Panc1 (cell line): ENCODE measurements at regions not wholly inside any gene's neighbourhood (a gene's known extent, or its start where the extent isn't known, plus 50 kb on each side); places are given as distances from the start of the nearest gene placed in this dataset.

Experiments used
- ATAC-seq: fragments of 200-7000 bp; cut with Tn5 transposase; 2 replicates; pipeline ENCODE4 v1.9.1; 2020; ENCODE audit warnings: mild to moderate bottlenecking, moderate library complexity
- BruUV-seq: library from RNA; stranded (reverse); fragments of 400-500 nt; replicated peaks from 2 replicates; lab custom pipeline; 2021; lab: Mats Ljungman, UMichigan
- CTCF ChIA-PET: fragments of 300-600 bp; sonication (Branson Sonifier 250); formaldehyde crosslinking; loops from one replicate; lab custom pipeline; 2022; ENCODE audit warnings: antibody characterized with exemption; lab: Charles Lee
- POLR2A ChIA-PET: fragments of 300-600 bp; sonication (Branson Sonifier 250); formaldehyde crosslinking; loops from one replicate; lab custom pipeline; 2022; ENCODE audit warnings: antibody characterized with exemption; lab: Charles Lee
- DNase-seq: peaks from one replicate; pipeline ENCODE4 v3.0.0-alpha.2; 2010; ENCODE audit warnings: low read depth, low spot score
- H3K27ac ChIP-seq: 2 replicates; pipeline ENCODE4 v1.5.1; 2011; ENCODE audit warnings: mild to moderate bottlenecking, low read length, inconsistent platforms
- H3K27me3 ChIP-seq: fragments of 200-500 bp; sonication (Bioruptor generic); 2 replicates; pipeline ENCODE4 v1.6.0; 2014; ENCODE audit warnings: low read length, inconsistent platforms; ENCODE audit not compliant: control insufficient read depth, insufficient read depth
- H3K36me3 ChIP-seq: fragments of 200-500 bp; sonication (Bioruptor generic); 2 replicates; pipeline ENCODE4 v1.5.1; 2014; ENCODE audit warnings: inconsistent platforms, mild to moderate bottlenecking, low read length, moderate library complexity; ENCODE audit not compliant: control insufficient read depth, insufficient read depth
- H3K4me1 ChIP-seq: 2 replicates; pipeline ENCODE4 v1.5.1; 2011; ENCODE audit warnings: inconsistent platforms, mild to moderate bottlenecking, low read length, moderate library complexity; ENCODE audit not compliant: control insufficient read depth, insufficient read depth
- H3K4me3 ChIP-seq, 2 experiments: 2 replicates each; pipeline ENCODE4 v1.5.1; 2011 to 2012; ENCODE audit warnings: low read depth in 2 of 2, low read length in 2 of 2, mild to moderate bottlenecking in 2 of 2, inconsistent platforms in 1 of 2, moderate library complexity in 1 of 2
- H3K9me3 ChIP-seq: fragments of 200-500 bp; sonication (Bioruptor generic); 2 replicates; pipeline ENCODE4 v1.5.1; 2014; ENCODE audit warnings: low read depth, mild to moderate bottlenecking, inconsistent platforms, low read length, moderate library complexity; ENCODE audit not compliant: control insufficient read depth, insufficient read depth
- POLR2AphosphoS5 ChIP-seq: IDR thresholded peaks from 2 replicates; pipeline ENCODE4 v1.6.1; 2012; ENCODE audit warnings: mild to moderate bottlenecking, low read depth, low read length, moderate library complexity
- SIN3A ChIP-seq: IDR thresholded peaks from 2 replicates; pipeline ENCODE4 v1.6.1; 2012; ENCODE audit warnings: low read depth, mild to moderate bottlenecking, low read length, moderate library complexity, borderline replicate concordance; ENCODE audit not compliant: insufficient read depth
- TCF7L2 ChIP-seq: IDR thresholded peaks from 2 replicates; pipeline ENCODE4 v1.6.1; 2011; ENCODE audit warnings: mild to moderate bottlenecking, low read depth, low read length, inconsistent platforms
- in situ Hi-C: cut with HindIII; loops from 2 replicates; pipeline ENCODE4 v1.10.0; 2016; ENCODE audit warnings: low sequenced_read_pairs, low pct_unique_long_range_greater_than_20kb
- intact Hi-C: fragments of 100-400 bp; cut with micrococcal nuclease; formaldehyde crosslinking; loops from one replicate; pipeline ENCODE4 v1.10.0; 2022; ENCODE audit not compliant: unreplicated experiment
- TF ChIP-seq, protein P1 (sequence below): fragments of 450-650 bp; IDR thresholded peaks from 2 replicates; pipeline ENCODE4 v1.5.1; 2017; ENCODE audit warnings: mild to moderate bottlenecking
- TF ChIP-seq, protein P2 (sequence below), 2 experiments: IDR thresholded peaks; 2 replicates each; pipeline ENCODE4 v1.6.1; 2011 to 2012; ENCODE audit warnings: low read depth in 2 of 2, control low read depth in 1 of 2, low read length in 1 of 2, mild to moderate bottlenecking in 1 of 2, moderate library complexity in 1 of 2; ENCODE audit not compliant: insufficient read depth in 1 of 2

GRCh38 chr1:239025223-239025622 lies 361.1 kb upstream of the CHRM3 start:
- Histone ChIP-seq H3K9me3 (no peaks in the 10 kb centered on the region), H3K27me3 (no peaks in the 10 kb centered on the region), H3K36me3 (no peaks in the 10 kb centered on the region), H3K4me1 (no peaks in the 10 kb centered on the region), H3K27ac (no peak overlapping the region), H3K4me3 (no peak overlapping the region)
- CTCF ChIA-PET = no interaction called here
- TF ChIP-seq SIN3A = no peak
- TF ChIP-seq, protein P1, sequence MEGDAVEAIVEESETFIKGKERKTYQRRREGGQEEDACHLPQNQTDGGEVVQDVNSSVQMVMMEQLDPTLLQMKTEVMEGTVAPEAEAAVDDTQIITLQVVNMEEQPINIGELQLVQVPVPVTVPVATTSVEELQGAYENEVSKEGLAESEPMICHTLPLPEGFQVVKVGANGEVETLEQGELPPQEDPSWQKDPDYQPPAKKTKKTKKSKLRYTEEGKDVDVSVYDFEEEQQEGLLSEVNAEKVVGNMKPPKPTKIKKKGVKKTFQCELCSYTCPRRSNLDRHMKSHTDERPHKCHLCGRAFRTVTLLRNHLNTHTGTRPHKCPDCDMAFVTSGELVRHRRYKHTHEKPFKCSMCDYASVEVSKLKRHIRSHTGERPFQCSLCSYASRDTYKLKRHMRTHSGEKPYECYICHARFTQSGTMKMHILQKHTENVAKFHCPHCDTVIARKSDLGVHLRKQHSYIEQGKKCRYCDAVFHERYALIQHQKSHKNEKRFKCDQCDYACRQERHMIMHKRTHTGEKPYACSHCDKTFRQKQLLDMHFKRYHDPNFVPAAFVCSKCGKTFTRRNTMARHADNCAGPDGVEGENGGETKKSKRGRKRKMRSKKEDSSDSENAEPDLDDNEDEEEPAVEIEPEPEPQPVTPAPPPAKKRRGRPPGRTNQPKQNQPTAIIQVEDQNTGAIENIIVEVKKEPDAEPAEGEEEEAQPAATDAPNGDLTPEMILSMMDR = no peak
- in situ Hi-C loops = no loop called here
- BruUV-seq = no TSS peak
- DNase-seq (no peak), ATAC-seq (no peak)
- POLR2A ChIA-PET = no interaction called here
- intact Hi-C loops = no loop called here

DNA sequence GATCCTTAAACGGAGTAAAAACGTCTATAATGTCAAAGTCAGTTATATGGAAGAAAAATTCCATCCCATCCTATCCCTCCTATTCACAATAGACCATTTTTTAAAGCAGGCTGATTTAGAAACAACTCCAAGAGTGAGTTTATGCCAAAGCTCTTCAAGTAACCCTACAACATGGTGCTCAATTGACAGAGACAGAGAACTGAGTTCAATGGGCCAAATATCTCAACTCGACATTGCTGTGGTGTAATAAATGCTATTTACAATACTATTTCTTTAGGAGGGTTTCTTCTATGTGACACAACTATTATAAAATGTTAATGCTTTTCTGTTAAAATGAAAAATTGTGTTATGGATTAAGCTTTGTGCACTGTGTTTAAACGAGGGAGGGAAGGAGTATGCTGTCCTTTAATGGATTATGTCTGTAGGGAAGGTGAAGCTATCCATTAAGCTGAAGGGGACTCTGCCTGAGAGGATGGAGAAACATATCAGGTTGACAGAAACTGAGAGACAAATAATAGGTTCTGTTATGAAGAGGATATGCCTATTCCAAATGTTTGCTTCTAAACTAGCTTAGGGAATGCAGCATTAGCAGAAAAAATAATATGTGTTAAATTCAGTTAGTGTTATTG lies 362.5 kb upstream of the CHRM3 start:
- H3K27me3 ChIP-seq = no peaks in the 10 kb centered on the region
- no peak for DNase-seq
- in situ Hi-C loops (no loop called here), intact Hi-C loops (no loop called here)
- H3K9me3 ChIP-seq = no peaks in the 10 kb centered on the region
- no peak for ATAC-seq
- ChIA-PET POLR2A (no interaction called here), CTCF (no interaction called here)
- BruUV-seq = no TSS peak
- H3K4me1 ChIP-seq = no peaks in the 10 kb centered on the region
- H3K36me3 ChIP-seq = no peaks in the 10 kb centered on the region
- no peak overlapping the region for H3K27ac ChIP-seq
- TF ChIP-seq, protein P2, sequence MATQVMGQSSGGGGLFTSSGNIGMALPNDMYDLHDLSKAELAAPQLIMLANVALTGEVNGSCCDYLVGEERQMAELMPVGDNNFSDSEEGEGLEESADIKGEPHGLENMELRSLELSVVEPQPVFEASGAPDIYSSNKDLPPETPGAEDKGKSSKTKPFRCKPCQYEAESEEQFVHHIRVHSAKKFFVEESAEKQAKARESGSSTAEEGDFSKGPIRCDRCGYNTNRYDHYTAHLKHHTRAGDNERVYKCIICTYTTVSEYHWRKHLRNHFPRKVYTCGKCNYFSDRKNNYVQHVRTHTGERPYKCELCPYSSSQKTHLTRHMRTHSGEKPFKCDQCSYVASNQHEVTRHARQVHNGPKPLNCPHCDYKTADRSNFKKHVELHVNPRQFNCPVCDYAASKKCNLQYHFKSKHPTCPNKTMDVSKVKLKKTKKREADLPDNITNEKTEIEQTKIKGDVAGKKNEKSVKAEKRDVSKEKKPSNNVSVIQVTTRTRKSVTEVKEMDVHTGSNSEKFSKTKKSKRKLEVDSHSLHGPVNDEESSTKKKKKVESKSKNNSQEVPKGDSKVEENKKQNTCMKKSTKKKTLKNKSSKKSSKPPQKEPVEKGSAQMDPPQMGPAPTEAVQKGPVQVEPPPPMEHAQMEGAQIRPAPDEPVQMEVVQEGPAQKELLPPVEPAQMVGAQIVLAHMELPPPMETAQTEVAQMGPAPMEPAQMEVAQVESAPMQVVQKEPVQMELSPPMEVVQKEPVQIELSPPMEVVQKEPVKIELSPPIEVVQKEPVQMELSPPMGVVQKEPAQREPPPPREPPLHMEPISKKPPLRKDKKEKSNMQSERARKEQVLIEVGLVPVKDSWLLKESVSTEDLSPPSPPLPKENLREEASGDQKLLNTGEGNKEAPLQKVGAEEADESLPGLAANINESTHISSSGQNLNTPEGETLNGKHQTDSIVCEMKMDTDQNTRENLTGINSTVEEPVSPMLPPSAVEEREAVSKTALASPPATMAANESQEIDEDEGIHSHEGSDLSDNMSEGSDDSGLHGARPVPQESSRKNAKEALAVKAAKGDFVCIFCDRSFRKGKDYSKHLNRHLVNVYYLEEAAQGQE (IDR thresholded peaks at IDR 0.05; ENCODE audit: insufficient read depth in 1 of 2, low read depth in 2 of 2, low read length in 1 of 2) = no peak
- no peak overlapping the region for H3K4me3 ChIP-seq

- Histone ChIP-seq H3K4me3 (no peak overlapping the region), H3K27me3 (no peaks in the 10 kb centered on the region), H3K9me3 (no peaks in the 10 kb centered on the region), H3K36me3 (no peaks in the 10 kb centered on the region), H3K27ac (no peak overlapping the region), H3K4me1 (no peaks in the 10 kb centered on the region)
- intact Hi-C loops = no loop called here
- in situ Hi-C loops = no loop called here
- ChIA-PET POLR2A (no interaction called here), CTCF (no interaction called here)
- BruUV-seq = no TSS peak
- ATAC-seq (no peak), DNase-seq (no peak)
- TF ChIP-seq POLR2AphosphoS5 (no peak), SIN3A (no peak), TCF7L2 (no peak)
- TF ChIP-seq, protein P2 (IDR thresholded peaks at IDR 0.05; ENCODE audit: insufficient read depth in 1 of 2, low read depth in 2 of 2, low read length in 1 of 2) = no peak
- TF ChIP-seq, protein P1 = no peak
Observed at GRCh38 chr1:239016337-239016736, 370.0 kb upstream of the CHRM3 start.
